Ovary (tissue), 7 donors: ENCODE measurements at regions not wholly inside any gene's neighbourhood (a gene's known extent, or its start where the extent isn't known, plus 50 kb on each side); places are given as distances from the start of the nearest gene placed in this dataset.

Source experiments
- DNase-seq, 5 donors: peaks; one replicate each; pipeline ENCODE4 v3.0.0-alpha.2; 2019 to 2020
- H3K27ac ChIP-seq, 2 donors: fragments of 200-600 bp; one replicate each; pipeline versions ENCODE4 v1.5.1 to v1.8.0; 2019 to 2022
- H3K27me3 ChIP-seq: fragments of 200-600 bp; one replicate; pipeline ENCODE4 v1.8.0; 2022
- H3K36me3 ChIP-seq: fragments of 200-600 bp; sonication (generic); one replicate; pipeline ENCODE4 v1.5.1; 2019
- H3K4me1 ChIP-seq: one replicate; pipeline ENCODE4 v1.8.1; 2013; ENCODE audit warnings: mild to moderate bottlenecking, moderate library complexity; ENCODE audit not compliant: insufficient read depth
- H3K4me3 ChIP-seq: fragments of 200-600 bp; sonication (generic); one replicate; pipeline ENCODE4 v1.5.1; 2017
- H3K9me3 ChIP-seq, 2 donors: fragments of 200-600 bp in 1 of 2; sonication (generic) in 1 of 2; one replicate each; pipeline versions ENCODE4 v1.5.1 to v1.8.1; 2013 to 2019; ENCODE audit warnings: mild to moderate bottlenecking in 1 of 2, moderate library complexity in 1 of 2
- CTCF ChIP-seq, 3 donors: fragments of 450-650 bp in 2 of 3; fragments of 200-600 bp in 1 of 3; IDR thresholded peaks; one replicate each; pipeline versions ENCODE4 v1.5.1 to v1.8.0; 2016 to 2022; ENCODE audit warnings: antibody characterized with exemption in 3 of 3, mild to moderate bottlenecking in 1 of 3
- EP300 ChIP-seq: sonication (generic); formaldehyde crosslinking; IDR thresholded peaks from one replicate; pipeline ENCODE4 v1.6.1; 2017; ENCODE audit warnings: antibody characterized with exemption
- POLR2A ChIP-seq: fragments of 450-650 bp; IDR thresholded peaks from one replicate; pipeline ENCODE4 v1.6.1; 2017; ENCODE audit warnings: antibody characterized with exemption, mild to moderate bottlenecking, moderate library complexity
- WGBS, 3 donors: extraction: QIAGEN DNeasy Blood & Tissue Kit in 1 of 3; methylation state at CpG; one replicate each; pipeline versions ENCODE4 v1.1.5 to v1.1.7; 2013 to 2017; 5-methylcytosine and 5-hydroxymethylcytosine counted together
- intact Hi-C, 4 donors: fragments of 100-400 bp; cut with DNase I; formaldehyde crosslinking; loops; one replicate each; pipeline versions ENCODE4 v1.11.0 to v1.15.1; 2022 to 2023
- donor health status: DM: no; HTN: no; CAD: no; lungs with moderate emphysema.
- donor health status: DM: no; HTN: no; CAD: no.
- donor health status: Bipolar disorder and iron deficiency.
- donor health status: DM: no; HTN: no; CAD: no.
- donor health status: DM: yes; HTN: yes; CAD: no.

DNA sequence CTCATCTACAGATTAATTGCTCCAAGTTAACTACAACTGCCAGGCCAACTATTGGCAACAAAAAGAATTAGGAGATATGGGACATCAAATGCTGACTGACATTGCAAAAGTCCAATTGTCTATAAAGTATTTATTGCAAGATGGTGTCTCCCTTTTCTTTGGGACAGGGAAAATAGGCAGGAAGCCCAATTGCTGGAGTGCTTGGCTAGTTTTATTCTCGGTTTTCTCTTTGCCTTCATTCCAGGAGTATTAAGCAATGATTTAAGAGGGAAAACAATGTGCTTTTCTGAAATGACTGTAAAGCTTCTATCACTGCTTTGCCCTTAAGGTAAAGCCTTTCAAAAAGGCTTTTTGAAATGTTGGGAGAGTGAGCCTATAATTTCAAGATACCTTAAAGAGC is 62.8 kb upstream of the DIAPH2 start:
- Histone ChIP-seq H3K27me3 (no peaks in the 10 kb centered on the region), H3K9me3 (no peaks in the 10 kb centered on the region), H3K4me1 (no peaks in the 10 kb centered on the region), H3K36me3 (no peaks in the 10 kb centered on the region), H3K27ac (no peak overlapping the region), H3K4me3 (no peak overlapping the region)
- no peak for DNase-seq
- 20 to 40% (median 33%) methylated on average over 1 of the region's 1 CpG for WGBS, 3 donors
- intact Hi-C loops: no loop called here
- TF ChIP-seq POLR2A: no peak
- no peak for TF ChIP-seq CTCF (IDR thresholded peaks at IDR 0.05)
- TF ChIP-seq EP300: no peak
